Central memory CD8-positive, alpha-beta T cell (primary cell): ENCODE measurements at regions not wholly inside any gene's neighbourhood (a gene's known extent, or its start where the extent isn't known, plus 50 kb on each side); places are given as distances from the start of the nearest gene placed in this dataset.

ENCODE experiments used
- ATAC-seq: fragments of 150-1000 bp; cut with Tn5 transposase; replicated peaks from 2 replicates; pipeline ENCODE4 v1.10.0; 2022; ENCODE audit warnings: mild to moderate bottlenecking, moderate FRiP score, moderate number of reproducible peaks; ENCODE audit not compliant: poor library complexity, severe bottlenecking; ENCODE audit errors: extremely low read depth
- DNase-seq, 2 donors: peaks; one replicate each; pipeline ENCODE4 v3.0.0; 2021; ENCODE audit warnings: low spot score in 2 of 2
- H3K27ac Mint-ChIP-seq: one replicate; pipeline ENCODE4 v1.8.0; 2022; ENCODE audit warnings: low read depth, mild to moderate bottlenecking, moderate library complexity, mixed read lengths
- H3K27me3 Mint-ChIP-seq: one replicate; pipeline ENCODE4 v1.8.0; 2022; ENCODE audit warnings: mixed read lengths
- H3K36me3 Mint-ChIP-seq: one replicate; pipeline ENCODE4 v1.8.0; 2022; ENCODE audit warnings: mild to moderate bottlenecking, moderate library complexity, mixed read lengths; ENCODE audit not compliant: insufficient read depth
- H3K4me1 Mint-ChIP-seq: one replicate; pipeline ENCODE4 v1.8.0; 2022; ENCODE audit warnings: mixed read lengths
- H3K4me3 Mint-ChIP-seq: one replicate; pipeline ENCODE4 v1.8.0; 2022; ENCODE audit warnings: mild to moderate bottlenecking, moderate library complexity, mixed read lengths
- H3K9me3 Mint-ChIP-seq: one replicate; pipeline ENCODE4 v1.8.0; 2022; ENCODE audit warnings: mixed read lengths

DNA sequence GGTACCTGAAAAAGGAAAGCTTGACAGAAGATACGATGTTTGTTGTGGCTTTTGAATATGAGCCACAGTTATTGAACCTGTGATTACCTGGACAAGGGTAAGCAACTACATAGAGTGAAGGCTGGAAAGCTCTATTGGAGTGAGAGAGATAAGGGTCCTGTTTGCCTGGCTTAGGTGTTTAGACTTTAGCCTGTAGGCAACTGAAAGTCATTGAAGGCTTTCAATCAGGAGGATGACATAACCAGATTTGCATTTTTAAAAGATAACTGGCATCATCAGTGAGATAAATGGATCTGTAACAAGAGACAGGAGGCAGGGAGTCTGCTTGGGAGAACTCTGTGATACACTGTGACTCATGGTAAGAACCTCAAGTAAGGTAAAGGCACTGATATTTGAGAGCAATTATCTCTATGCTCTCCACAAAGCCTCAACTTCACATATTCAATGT, 128.9 kb upstream of the SOX5 start:
- no peak overlapping the region for H3K27ac Mint-ChIP-seq
- no peak for DNase-seq
- no peak for ATAC-seq
- H3K27me3 Mint-ChIP-seq, result no peaks in the 10 kb centered on the region
- no peaks in the 10 kb centered on the region for H3K4me1 Mint-ChIP-seq
- no peak overlapping the region for H3K4me3 Mint-ChIP-seq
- no peaks in the 10 kb centered on the region for H3K9me3 Mint-ChIP-seq
- H3K36me3 Mint-ChIP-seq, result no peaks in the 10 kb centered on the region

DNA sequence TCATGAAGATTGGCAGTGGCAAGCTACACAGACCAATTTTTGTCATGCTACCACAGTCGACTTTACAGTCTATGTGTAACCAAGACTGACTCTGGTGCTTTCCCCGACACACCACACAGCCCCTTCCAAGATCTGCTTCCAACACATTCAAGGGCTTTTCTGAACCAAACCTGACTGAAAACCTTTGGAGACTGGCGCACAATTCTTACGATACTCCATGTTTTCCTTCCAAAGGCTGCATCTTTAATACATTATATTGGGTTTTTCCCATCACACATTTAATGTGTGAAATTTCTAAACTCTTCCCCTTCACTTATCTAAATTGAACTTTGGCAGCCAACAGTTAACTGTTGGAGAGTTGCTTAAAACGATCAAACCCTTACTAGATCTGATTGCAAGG, 127.7 kb upstream of the SOX5 start:
- Mint-ChIP-seq H3K4me1 (no peaks in the 10 kb centered on the region), H3K36me3 (no peaks in the 10 kb centered on the region), H3K27me3 (no peaks in the 10 kb centered on the region), H3K27ac (no peak overlapping the region), H3K4me3 (no peak overlapping the region), H3K9me3 (no peaks in the 10 kb centered on the region)
- ATAC-seq (no peak), DNase-seq (no peak)

DNA sequence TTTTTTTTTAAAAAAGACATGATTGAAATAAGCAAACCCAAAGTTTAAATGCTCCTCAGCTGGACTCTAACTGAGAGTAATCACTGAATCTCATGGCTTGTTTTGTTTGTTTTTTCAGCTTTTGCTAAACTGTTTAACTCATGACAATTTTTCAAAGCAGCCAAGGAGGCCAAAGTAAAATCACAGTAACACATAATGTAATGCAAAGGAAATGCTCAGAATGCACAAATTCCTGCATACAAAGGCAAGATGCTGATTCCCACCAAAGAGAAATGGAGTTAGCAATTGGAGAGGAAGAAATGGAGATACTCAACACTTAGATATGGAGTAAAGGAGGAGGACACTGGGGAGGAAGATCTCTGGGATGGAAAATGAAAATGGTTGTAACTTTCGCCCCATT, 126.2 kb upstream of the SOX5 start:
- no peak overlapping the region for H3K27ac Mint-ChIP-seq
- H3K27me3 Mint-ChIP-seq, result no peaks in the 10 kb centered on the region
- no peaks in the 10 kb centered on the region for H3K36me3 Mint-ChIP-seq
- H3K4me3 Mint-ChIP-seq, result no peak overlapping the region
- DNase-seq (no peak), ATAC-seq (no peak)
- H3K4me1 Mint-ChIP-seq, result no peaks in the 10 kb centered on the region
- H3K9me3 Mint-ChIP-seq, result no peaks in the 10 kb centered on the region

DNA sequence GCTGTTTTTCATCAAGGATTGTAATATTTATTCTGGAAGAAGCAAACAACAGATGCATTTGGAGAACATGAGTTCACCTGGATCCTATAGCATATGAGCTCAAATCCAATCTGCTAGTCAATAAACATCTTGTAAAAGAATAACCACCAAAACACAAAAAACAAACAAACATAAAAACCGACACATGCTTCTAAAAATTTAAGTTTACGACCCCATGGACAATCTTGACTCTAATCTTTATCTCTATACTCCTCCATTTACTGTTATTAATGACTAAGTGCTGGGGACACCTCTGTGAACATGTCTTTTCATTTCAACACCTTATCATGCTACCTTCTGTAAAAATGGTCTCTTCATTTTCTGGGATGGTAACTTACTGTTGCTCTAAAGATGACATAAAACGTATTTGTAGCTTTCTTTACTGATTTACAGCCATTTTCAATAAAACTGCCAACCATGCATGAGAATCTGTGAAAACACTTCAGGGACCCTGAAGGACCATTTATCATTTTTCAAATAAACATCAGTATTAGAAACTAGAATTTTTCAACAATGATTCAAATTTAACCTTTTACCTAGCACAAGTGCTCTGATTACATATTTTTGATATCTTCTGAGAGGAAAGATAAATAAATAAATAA, 123.8 kb upstream of the SOX5 start:
- H3K27ac Mint-ChIP-seq, result no peak overlapping the region
- H3K36me3 Mint-ChIP-seq, result no peaks in the 10 kb centered on the region
- no peak overlapping the region for H3K4me3 Mint-ChIP-seq
- H3K27me3 Mint-ChIP-seq, result no peaks in the 10 kb centered on the region
- H3K9me3 Mint-ChIP-seq, result no peaks in the 10 kb centered on the region
- H3K4me1 Mint-ChIP-seq, result no peaks in the 10 kb centered on the region
- no peak for DNase-seq
- no peak for ATAC-seq

DNA sequence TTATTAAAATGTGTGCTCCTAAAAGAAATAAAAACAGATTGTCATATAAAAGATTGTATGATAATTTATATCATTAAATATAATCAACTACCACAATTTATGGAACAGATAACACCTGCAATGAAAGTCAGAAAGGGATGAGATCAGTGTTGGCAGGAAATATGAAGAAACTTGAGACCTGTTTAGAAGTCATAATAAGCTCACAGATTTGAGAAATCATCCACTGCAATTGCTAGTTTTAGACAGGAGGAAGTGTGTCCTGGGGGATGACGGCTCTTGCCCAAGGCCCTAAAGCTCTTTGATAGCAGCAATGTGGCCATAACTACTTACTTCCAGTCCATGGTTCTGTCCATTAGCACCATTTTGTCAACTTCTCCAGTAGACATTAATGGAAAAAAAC, 122.8 kb upstream of the SOX5 start:
- no peak overlapping the region for H3K4me3 Mint-ChIP-seq
- no peak for DNase-seq
- no peaks in the 10 kb centered on the region for H3K4me1 Mint-ChIP-seq
- ATAC-seq, result no peak
- no peaks in the 10 kb centered on the region for H3K36me3 Mint-ChIP-seq
- H3K9me3 Mint-ChIP-seq, result no peaks in the 10 kb centered on the region
- no peaks in the 10 kb centered on the region for H3K27me3 Mint-ChIP-seq
- no peak overlapping the region for H3K27ac Mint-ChIP-seq

DNA sequence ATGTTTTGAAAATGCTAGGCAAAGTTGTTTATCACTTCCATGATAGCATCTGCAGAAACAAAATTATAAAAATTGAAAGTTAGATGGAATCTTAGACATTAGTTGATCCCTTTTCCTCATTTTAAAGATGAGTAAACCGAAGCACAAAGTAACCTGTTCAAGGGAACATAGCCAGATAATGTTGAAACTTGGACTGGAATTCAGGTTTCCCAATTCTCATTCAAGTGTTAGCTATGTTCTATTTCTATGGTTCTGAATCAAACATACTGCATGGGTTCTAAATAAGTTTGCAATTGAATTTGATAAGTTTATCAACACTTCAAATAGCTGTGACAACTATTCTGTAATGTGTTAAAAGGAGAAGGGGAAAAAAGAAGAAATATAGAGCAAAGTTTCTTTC, 122.4 kb upstream of the SOX5 start:
- no peak for ATAC-seq
- no peaks in the 10 kb centered on the region for H3K9me3 Mint-ChIP-seq
- H3K27me3 Mint-ChIP-seq, result no peaks in the 10 kb centered on the region
- no peak for DNase-seq
- H3K36me3 Mint-ChIP-seq, result no peaks in the 10 kb centered on the region
- H3K4me1 Mint-ChIP-seq, result no peaks in the 10 kb centered on the region
- H3K4me3 Mint-ChIP-seq, result no peak overlapping the region
- H3K27ac Mint-ChIP-seq, result no peak overlapping the region

DNA sequence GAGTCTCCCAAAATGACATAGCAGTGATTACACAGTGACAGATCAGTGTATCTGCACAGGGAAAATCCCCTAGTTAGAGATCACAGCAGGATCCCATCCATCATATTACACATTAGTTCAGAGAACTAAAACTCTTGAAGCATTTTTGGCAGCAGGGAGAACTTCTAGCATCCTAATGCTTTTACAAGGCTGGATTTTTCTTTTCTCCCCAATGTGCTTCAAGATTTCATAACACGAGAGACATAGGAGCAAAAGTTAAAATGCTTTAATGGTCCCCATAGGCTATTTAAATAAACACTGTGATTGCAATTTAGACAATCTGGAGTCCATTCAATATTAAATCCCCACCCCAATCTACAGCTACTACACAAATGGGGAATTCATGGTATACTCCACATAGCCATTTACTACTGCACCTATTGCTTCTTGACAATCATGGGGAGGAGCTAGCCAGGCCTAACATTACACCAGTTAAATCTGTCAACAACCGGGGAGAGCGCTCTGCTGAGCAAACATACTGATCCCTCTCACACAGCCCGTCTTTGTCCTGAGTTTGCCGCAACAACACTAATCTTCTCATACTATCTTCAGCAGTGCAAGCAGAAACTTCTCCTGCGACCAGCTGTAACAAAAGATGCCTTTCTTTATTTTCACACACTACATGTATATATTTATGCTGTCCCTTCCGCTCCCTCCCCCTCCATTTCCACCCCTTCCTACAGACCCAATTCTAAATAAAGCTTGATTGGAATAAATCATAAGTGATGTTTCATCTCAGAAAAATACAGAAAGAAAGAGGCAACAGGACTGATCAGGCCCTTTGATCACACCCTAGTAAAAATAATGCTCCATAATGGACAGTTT, 120.3 kb upstream of the SOX5 start:
- Mint-ChIP-seq H3K4me1 (no peaks in the 10 kb centered on the region), H3K36me3 (no peaks in the 10 kb centered on the region), H3K27me3 (no peaks in the 10 kb centered on the region), H3K4me3 (no peak overlapping the region), H3K27ac (no peak overlapping the region), H3K9me3 (no peaks in the 10 kb centered on the region)
- DNase-seq (no peak), ATAC-seq (no peak)

DNA sequence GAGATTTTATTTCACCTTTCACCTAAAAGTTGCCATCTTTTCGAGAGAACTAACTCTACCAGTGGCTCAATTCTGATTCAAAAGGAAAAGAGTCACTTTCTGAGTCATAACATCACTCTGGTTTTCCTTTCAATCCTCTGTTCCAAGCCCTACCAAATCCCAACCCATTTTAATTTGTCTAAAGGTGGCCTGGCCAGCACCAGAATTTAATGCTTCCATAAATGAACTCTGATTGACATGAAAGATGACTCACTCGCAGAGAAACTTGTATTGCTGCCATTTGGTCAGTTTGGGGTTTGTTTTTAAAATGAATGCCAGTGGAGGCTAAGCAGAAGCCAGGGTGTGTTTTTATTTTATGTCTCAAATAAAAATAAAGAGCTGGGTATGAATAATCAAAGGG, 117.4 kb upstream of the SOX5 start:
- H3K36me3 Mint-ChIP-seq, result peaks cover 2% of the 10 kb centered on the region
- no peaks in the 10 kb centered on the region for H3K4me1 Mint-ChIP-seq
- no peaks in the 10 kb centered on the region for H3K27me3 Mint-ChIP-seq
- H3K9me3 Mint-ChIP-seq, result no peaks in the 10 kb centered on the region
- no peak for ATAC-seq
- H3K4me3 Mint-ChIP-seq, result no peak overlapping the region
- DNase-seq, result no peak
- no peak overlapping the region for H3K27ac Mint-ChIP-seq

DNA sequence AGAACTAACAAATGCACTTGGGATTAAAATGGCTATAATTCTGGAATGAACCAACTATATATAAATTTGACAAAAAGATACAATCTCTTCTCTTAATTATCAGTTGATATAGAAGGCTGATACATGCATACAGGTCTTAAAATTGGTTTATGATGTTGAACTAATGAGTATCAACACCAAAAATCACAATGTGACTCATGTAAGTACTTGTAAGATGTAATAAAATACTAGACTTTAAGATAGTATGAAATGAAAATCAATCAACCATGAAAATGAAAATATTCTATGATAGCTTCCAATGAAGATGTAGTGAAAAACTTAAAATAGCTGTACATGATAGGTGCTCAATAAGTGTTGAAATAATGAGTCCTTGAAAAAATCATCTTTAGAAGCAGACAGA, 116.6 kb upstream of the SOX5 start:
- no peak overlapping the region for H3K4me3 Mint-ChIP-seq
- peaks cover 2% of the 10 kb centered on the region for H3K36me3 Mint-ChIP-seq
- DNase-seq (no peak), ATAC-seq (no peak)
- H3K27me3 Mint-ChIP-seq, result no peaks in the 10 kb centered on the region
- no peaks in the 10 kb centered on the region for H3K4me1 Mint-ChIP-seq
- H3K27ac Mint-ChIP-seq, result no peak overlapping the region
- peaks cover 1% of the 10 kb centered on the region for H3K9me3 Mint-ChIP-seq

DNA sequence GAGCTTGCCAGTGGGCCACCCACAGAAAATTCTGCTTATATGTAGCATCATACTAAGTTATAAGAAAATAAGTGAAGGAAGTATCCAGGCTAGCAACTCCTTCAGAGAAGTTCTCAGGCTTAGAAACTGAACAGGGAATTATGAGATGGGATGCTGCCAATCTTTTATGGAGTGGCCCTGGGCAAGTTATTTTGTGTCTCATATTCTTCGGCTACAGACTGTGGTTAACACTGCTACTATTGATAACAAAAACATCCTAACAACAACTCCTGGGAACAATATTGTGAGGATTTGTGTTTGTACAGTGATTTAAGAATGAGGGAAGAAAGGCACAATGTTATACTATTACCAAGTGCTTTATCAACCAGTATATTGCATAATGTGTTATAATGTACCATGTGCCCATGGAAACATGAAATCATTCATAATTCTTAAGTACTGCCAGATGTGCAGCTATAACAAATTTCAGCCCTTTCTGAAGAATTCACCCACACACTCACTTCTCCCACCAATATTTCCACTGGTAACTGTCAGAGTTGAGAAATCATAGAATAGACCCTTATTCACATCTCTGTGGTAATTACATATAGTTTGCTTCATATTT, 113.3 kb upstream of the SOX5 start:
- peaks cover 9% of the 10 kb centered on the region for H3K9me3 Mint-ChIP-seq
- no peak overlapping the region for H3K27ac Mint-ChIP-seq
- ATAC-seq, result no peak
- peaks cover 2% of the 10 kb centered on the region for H3K36me3 Mint-ChIP-seq
- H3K4me3 Mint-ChIP-seq, result no peak overlapping the region
- no peaks in the 10 kb centered on the region for H3K4me1 Mint-ChIP-seq
- H3K27me3 Mint-ChIP-seq, result no peaks in the 10 kb centered on the region
- no peak for DNase-seq

DNA sequence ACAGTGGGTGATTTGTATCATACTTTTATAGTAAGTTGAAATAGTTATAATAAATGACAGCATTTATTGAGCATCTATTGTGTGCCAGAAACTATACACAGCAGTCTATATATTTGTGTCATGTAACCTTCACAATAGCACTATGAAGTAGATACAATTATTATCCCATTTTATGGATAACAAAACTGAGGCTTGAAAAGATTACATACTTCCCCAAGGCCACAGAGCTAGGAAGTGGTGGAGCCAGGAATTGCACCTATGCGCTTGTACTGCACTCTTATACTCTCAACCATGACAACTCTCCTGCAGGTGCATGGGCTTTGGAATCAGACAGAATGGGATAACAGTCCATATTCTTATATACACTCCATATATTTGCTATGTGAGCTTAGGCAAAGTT, 110.6 kb upstream of the SOX5 start:
- Mint-ChIP-seq H3K4me1 (no peaks in the 10 kb centered on the region), H3K36me3 (peaks cover 2% of the 10 kb centered on the region), H3K9me3 (peaks cover 9% of the 10 kb centered on the region), H3K27ac (no peak overlapping the region), H3K27me3 (no peaks in the 10 kb centered on the region), H3K4me3 (no peak overlapping the region)
- DNase-seq, result no peak
- ATAC-seq, result no peak

DNA sequence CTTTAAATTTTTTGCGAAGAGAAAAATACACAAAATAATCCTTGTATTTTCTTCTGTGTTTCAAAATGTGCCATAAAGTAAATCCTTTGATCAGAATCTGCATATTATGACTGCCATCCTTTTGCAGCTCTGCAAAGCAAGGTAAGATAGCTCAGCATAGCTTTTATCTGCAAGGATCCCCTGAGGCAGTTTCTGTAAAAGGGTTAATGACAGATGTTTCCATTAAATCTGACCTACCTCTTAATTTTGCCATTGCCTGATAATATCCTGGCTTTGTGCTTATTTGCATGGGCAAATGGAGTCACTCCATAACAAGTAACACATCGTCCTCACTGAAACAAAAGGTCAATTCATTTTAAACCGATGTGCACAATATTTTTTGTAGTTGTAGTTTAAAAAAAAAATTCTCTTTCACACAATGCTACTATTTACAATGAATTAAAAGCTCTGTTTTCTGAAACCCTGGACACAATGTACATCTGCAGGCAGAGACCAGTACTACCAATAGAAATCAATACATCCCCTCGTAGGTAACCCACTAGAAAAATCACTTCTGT, 108.5 kb upstream of the SOX5 start:
- Mint-ChIP-seq H3K4me1 (no peaks in the 10 kb centered on the region), H3K27ac (no peak overlapping the region), H3K4me3 (no peak overlapping the region), H3K36me3 (peaks cover 2% of the 10 kb centered on the region), H3K9me3 (peaks cover 9% of the 10 kb centered on the region), H3K27me3 (no peaks in the 10 kb centered on the region)
- ATAC-seq (no peak), DNase-seq (no peak)

DNA sequence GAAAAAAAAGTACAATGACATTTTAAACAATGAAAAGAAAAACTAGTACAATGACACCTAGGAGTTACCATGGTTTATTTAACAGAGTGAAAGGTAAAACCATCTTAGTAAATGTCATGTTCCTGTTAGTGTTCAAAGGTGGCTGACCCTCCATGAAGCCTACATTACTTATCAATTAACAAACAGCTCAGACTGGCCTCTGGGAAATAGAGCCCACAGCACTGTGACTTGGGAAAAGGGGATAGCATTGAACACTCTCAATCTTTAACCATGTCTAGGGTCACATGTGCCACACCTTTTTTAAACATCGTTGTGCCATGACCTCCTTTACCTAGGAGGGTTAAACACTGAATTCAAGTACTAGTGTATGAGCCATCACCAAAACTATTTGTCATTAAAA, 106.3 kb upstream of the SOX5 start:
- ATAC-seq (no peak), DNase-seq (no peak)
- no peaks in the 10 kb centered on the region for H3K4me1 Mint-ChIP-seq
- H3K9me3 Mint-ChIP-seq, result peaks cover 4% of the 10 kb centered on the region
- no peak overlapping the region for H3K27ac Mint-ChIP-seq
- H3K27me3 Mint-ChIP-seq, result no peaks in the 10 kb centered on the region
- no peaks in the 10 kb centered on the region for H3K36me3 Mint-ChIP-seq
- no peak overlapping the region for H3K4me3 Mint-ChIP-seq
